ENCODE measurements at regions not wholly inside any gene's neighbourhood (a gene's known extent, or its start where the extent isn't known, plus 50 kb on each side); places are given as distances from the start of the nearest gene placed in this dataset.
A peak's percentile ranks its signal among the peaks of the same experiment; 100 is the strongest.
"Not testable (repeated sequence)": the region's sequence is repeated elsewhere in the genome, so short reads cannot be mapped to it uniquely, and the experiment has no call there.

DNA sequence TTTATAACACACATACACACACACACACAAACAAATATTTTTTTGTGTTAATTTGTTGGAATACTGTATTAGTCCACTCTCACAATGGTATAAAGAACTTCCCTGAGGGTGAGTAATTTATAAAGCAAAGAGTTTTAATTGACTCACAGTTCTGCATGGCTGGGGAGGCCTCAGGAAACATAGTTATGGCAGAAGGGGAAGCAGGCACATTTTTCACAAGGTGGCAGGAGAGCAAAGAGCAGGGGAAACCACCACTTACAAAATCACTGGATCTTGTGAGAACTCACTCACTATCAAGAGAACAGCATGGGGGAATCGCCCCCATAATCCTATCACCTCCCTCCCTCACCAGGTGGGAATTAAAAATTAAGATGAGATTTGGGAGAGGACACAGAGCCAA lies 205.4 kb upstream of the PTPRD start:
- no peak for DNase-seq (ENCODE audit: low read depth in 4 of 4, low spot score in 2 of 4)

GRCh38 chr9:10835791-10836463 lies 223.1 kb upstream of the PTPRD start:
- DNase-seq (ENCODE audit: low read depth in 4 of 4, low spot score in 2 of 4) = no peak

- no peak for DNase-seq (ENCODE audit: low read depth in 4 of 4, low spot score in 2 of 4)
Observed at GRCh38 chr9:10843151-10843550, 230.3 kb upstream of the PTPRD start.

GRCh38 chr9:10855847-10856246 lies 243.0 kb upstream of the PTPRD start:
- DNase-seq (ENCODE audit: low read depth in 4 of 4, low spot score in 2 of 4) = peak in 1 of 4 donors; percentile 2

GRCh38 chr9:10858817-10859216 lies 246.0 kb upstream of the PTPRD start:
- no peak for DNase-seq (ENCODE audit: low read depth in 4 of 4, low spot score in 2 of 4)

DNA sequence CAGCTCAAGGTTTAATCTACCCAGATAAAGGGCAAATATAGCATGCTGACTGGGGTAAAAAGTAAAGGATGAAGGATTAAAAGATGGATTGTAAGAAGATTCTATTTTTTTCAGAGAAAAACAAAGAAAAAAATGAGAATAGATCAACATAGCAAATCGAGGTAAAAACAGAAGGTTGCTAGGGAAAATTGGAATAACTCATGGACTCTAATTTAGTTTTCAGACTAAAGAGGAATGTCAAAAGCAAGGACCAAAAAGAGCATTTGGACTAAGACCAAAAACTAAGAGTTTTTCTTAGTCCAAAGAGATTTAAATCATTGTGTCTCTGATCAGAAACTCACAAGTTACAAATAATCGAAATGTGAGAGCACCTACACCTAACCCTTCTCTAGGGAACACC lies 250.7 kb upstream of the PTPRD start:
- DNase-seq (ENCODE audit: low read depth in 4 of 4, low spot score in 2 of 4) = no peak

- no peak for DNase-seq (ENCODE audit: low read depth in 4 of 4, low spot score in 2 of 4)
Observed at GRCh38 chr9:10867194-10867593, 254.4 kb upstream of the PTPRD start.

DNA sequence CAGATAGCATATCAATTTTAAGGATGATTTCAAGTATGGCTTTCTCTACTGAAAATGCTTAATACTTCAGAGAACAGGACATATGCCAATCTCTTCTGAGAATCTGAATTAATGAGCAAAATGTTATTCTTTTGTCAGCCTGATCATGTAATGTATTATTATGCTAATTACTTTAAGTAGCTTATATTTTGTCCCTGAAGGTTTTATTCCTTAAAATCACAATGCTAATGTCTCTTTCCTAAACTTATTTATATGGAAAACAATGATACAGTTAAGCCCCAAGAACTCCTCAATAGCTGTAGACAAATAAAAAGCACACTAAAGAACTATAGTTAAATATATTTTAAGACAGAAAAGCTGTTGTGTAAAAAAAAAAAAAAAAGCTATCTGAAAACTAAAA lies 256.9 kb upstream of the PTPRD start:
- no peak for DNase-seq (ENCODE audit: low read depth in 4 of 4, low spot score in 2 of 4)

GRCh38 chr9:10873999-10874398 lies 261.2 kb upstream of the PTPRD start:
- DNase-seq (ENCODE audit: low read depth in 4 of 4, low spot score in 2 of 4) = no peak

DNA sequence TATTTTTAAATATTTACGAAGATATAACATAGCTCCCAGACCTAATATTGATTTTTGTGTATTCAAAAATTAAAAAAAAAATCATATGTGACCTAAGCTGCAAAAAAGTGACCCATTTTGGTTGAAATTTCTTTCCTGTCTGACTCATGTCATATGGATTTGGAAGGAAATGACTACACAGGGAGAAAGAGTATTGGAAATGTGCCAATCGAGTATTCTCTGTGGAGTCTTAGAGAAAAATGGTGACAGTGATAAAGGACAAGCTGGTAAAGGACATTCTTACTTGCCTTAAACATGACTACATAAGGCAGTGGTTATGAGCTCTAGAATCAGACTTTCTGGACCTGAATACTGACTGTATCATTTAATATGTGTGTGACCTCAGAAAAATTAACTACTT lies 262.9 kb upstream of the PTPRD start:
- no peak for DNase-seq (ENCODE audit: low read depth in 4 of 4, low spot score in 2 of 4)

- no peak for DNase-seq (ENCODE audit: low read depth in 4 of 4, low spot score in 2 of 4)
Observed at GRCh38 chr9:10876333-10876732, 263.5 kb upstream of the PTPRD start.

- not testable (repeated sequence) for DNase-seq (ENCODE audit: low read depth in 4 of 4, low spot score in 2 of 4)
Observed at GRCh38 chr9:10890266-10890665, 277.5 kb upstream of the PTPRD start.

DNA sequence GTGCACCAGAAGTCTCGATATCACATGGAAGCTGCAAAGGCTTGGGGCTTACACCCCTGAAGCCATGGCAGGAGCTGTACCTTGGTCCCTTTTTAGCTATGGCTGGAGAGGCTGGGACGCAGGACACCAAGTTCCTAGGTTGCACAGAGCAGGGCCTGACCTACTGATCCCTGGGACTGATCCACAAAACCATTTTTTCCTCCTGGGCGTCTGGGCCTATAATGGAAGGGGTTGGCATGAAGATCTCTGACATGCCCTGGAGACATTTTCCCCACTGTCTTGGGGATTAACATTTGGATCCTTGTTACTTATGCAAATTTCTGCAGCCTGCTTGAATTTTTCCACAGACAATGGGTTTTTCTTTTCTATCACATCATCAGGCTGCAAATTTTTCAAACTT lies 286.7 kb upstream of the PTPRD start:
- no peak for DNase-seq (ENCODE audit: low read depth in 4 of 4, low spot score in 2 of 4)

DNA sequence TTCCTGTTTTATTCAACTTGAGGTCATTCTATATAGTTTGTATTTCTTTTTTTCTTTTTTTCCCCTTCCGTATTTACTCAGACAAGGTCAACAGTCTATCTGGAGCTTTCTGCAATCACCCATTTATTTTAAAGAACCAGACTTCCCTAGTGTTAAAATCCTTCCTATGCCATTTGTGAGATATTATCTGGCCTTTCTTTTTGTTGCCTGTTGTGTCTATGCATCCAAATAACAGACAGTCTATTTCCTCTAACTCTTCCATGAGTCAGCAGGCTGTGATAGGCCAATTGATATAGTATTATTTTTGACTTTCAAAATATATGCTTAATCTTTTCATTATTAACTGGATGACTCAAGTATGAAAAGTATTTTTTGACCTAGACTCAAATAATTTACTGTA lies 291.2 kb upstream of the PTPRD start:
- no peak for DNase-seq (ENCODE audit: low read depth in 4 of 4, low spot score in 2 of 4)

GRCh38 chr9:10910779-10911178 lies 298.0 kb upstream of the PTPRD start:
- DNase-seq (ENCODE audit: low read depth in 4 of 4, low spot score in 2 of 4) = no peak

DNA sequence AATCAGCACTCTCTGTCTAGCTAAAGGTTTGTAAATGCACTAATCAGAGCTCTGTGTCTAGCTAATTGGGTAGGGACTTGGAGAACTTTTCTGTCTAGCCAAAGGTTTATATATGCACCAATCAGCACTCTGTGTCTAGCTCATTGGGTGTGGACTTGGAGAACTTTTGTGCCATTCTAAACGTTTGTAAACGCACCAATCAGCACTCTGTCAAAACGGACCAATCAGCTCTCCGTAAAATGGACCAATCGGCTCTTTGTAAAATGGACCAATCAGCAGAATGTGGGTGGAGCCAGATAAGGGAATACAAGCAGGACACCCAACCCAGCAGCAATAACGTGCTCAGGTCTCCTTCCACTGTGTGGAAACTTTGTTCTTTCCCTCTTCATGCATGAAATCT lies 298.6 kb upstream of the PTPRD start:
- no peak for DNase-seq (ENCODE audit: low read depth in 4 of 4, low spot score in 2 of 4)

DNA sequence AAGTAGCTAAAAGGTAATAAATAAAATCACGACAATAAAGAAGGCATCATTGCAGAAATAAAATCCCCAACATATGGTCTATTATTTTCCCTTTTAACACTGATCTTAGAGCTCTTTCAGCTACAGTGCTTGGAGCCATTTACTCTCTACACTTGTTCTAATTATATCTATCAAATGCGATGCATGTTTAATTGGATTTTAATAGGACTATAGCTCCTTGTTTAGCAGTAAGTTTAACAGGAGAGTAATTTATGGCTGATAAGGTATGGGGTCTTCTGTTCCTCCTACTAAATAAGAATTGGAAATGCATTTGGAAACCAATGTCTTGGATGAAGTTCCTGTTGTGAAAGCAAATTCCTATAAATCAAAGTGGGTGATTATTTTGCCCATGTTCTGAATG lies 304.2 kb upstream of the PTPRD start:
- no peak for DNase-seq (ENCODE audit: low read depth in 4 of 4, low spot score in 2 of 4)

DNA sequence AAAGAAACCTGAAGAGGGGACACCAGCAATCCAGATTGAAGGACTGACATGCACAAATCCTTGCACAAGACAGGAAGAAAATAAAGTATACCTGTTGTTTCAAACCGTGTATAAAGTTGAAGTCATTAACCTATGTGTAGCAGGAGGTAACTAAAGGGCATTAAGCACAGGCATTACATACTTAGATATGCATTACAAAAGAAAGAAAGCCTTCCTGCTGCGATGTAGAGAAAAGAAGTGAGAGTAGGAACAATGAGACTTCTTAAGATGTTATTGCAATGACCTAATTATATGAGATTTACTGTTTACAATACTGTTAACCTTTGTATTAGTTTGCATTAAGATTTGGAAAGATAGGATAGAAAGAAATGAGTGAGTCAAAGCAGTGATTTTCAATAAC lies 308.9 kb upstream of the PTPRD start:
- no peak for DNase-seq (ENCODE audit: low read depth in 4 of 4, low spot score in 2 of 4)

DNA sequence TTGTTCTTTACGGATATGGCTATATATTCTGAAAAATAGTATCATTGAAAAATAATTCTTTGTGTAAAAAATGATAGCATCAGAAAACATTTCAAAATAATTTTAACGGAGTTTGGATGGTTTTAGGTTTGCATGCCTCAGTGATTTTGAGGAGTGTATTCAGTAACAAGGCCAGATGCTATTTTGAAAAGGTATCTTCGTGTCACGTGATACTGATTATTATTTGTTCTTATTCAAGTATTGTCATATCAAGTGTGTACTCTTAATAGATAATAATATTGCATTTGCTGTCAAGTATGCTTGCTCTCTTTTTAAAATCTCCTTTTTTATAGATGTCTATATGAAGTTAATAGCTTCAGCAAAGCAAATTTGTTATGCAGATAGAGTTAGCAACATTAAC lies 313.1 kb upstream of the PTPRD start:
- DNase-seq (ENCODE audit: low read depth in 4 of 4, low spot score in 2 of 4) = no peak

GRCh38 chr9:10928372-10928771 lies 315.6 kb upstream of the PTPRD start:
- no peak for DNase-seq (ENCODE audit: low read depth in 4 of 4, low spot score in 2 of 4)

- no peak for DNase-seq (ENCODE audit: low read depth in 4 of 4, low spot score in 2 of 4)
Observed at GRCh38 chr9:10930081-10930480, 317.3 kb upstream of the PTPRD start.

DNA sequence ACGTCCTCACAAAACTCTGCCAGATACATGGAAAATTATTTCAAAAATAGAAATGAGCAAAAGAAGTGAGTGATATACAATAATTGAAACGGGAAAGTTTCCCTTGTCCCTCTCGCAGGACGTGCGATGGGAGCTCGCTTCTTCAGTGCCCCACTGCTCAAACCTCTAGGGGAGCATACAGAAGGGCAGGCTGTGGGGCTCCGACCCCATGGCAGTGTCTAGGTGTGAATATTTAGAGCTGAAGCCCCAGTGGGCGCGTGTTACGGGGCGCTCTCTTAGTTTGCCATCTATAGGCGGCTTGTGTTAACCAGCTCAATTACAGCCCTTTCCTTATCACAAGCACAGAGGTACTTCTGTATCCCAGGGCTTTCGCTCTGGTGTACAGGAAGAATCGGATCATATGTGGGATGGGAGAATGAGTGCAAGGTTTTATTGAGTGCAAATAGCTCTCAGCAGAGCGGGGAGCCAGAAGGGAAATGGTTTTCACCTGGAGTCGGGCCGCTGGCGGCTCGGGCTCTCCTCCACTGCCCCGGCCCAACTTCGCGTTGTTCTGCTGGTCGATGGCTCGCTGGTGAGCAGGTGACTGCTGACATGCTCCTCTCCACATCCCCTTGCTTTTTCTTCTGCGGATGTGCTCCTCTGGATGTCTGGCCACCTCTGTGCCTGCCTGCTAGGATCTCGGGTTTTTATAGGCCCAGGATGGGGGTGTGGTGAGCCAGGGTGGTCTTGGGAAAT lies 334.0 kb upstream of the PTPRD start:
- DNase-seq (ENCODE audit: low read depth in 4 of 4, low spot score in 2 of 4) = no peak

- DNase-seq (ENCODE audit: low read depth in 4 of 4, low spot score in 2 of 4) = no peak
Observed at GRCh38 chr9:10957878-10958277, 345.1 kb upstream of the PTPRD start.
